ENCODE measurements at regions not wholly inside any gene's neighbourhood (a gene's known extent, or its start where the extent isn't known, plus 50 kb on each side); places are given as distances from the start of the nearest gene placed in this dataset.
A peak's percentile ranks its signal among the peaks of the same experiment; 100 is the strongest.
"Not testable (repeated sequence)": the region's sequence is repeated elsewhere in the genome, so short reads cannot be mapped to it uniquely, and the experiment has no call there.

GRCh38 chr15:94840794-94841783 lies 609.7 kb downstream of the MCTP2 start:
- DNase-seq (ENCODE audit: low spot score), result peak; percentile 7

- no peak for DNase-seq (ENCODE audit: low spot score)
Measured at GRCh38 chr15:94843060-94843459, 611.7 kb downstream of the MCTP2 start.

DNA sequence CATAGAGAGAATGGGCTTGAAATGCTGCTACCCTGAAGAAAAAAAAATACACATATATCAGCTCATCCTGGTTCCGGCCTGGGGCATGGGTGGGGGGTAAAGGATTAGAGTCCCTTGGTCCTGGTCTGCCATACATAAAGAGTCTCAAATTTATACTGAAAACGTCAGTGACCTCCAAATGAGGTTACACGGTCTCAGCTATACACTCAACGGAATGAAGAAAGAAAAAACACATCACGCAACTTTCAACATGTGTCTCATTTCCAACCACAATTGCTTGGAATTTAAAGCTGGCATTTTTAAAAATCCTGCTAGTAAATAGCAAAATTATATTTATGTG lies 612.8 kb downstream of the MCTP2 start:
- DNase-seq (ENCODE audit: low spot score), result no peak

DNA sequence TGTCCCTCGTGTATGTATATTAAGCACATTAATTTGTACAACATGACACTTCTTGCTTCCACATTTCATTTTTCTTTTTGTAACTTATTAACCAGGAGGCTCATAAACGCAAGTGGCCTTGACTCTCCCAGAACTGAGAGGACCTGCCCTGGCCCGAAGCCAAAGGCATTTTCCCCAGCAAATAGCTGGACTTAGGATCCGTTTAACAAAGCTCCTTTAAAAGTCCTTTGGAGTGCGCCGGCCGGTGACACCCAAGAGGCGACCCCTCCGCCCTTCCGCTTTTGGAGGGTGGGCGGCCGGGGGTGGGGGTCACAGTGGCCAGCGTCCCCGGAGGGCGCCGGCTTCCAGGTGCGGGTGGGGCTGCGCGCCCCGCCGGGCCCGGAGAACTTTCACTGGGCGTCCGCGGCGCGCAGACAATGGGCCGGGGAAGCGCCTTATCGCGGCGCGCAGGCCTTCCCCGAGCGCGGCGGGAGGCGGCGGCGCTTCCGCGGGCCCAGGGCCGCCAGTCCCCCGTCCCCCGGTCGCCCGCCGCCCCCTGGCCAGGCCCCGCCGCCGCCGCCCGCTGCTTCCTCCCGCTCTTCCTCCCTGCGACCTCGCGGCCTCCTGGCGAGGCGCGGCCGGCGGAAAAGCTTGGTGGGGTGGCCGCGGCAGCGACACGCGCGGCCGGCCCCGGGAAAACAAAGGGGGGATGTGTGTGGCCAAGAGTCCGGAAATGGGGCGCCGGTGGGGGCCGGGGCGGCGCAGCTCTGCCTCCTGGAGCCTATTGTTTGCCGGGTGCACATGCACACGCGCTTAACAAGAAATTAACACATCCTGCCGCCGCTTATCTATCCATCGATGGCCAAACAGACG lies 613.4 kb downstream of the MCTP2 start:
- DNase-seq (ENCODE audit: low spot score), result peak; percentile 63

GRCh38 chr15:94845390-94845716 lies 614.0 kb downstream of the MCTP2 start:
- no peak for DNase-seq (ENCODE audit: low spot score)

GRCh38 chr15:94847325-94847724 lies 616.0 kb downstream of the MCTP2 start:
- no peak for DNase-seq (ENCODE audit: low spot score)

DNA sequence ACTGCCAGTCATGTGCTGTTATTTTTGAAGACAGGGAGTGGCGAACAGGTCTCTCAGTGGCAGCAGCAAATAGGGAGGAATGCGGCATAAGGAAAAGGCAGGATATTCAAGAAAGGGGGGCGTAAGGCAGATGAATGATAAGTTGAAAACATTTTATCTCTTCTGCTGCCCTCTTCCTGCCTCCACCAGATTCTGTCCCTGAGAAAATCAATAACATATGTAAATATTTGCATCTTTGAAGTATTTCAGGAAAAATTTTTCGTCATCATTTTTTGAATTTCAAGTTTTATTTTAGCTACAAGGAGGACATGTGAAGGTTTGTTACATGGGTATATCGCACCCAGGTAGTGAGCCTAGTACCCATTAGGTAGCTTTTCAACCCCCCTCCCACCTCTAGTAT lies 616.7 kb downstream of the MCTP2 start:
- no peak for DNase-seq (ENCODE audit: low spot score)

DNA sequence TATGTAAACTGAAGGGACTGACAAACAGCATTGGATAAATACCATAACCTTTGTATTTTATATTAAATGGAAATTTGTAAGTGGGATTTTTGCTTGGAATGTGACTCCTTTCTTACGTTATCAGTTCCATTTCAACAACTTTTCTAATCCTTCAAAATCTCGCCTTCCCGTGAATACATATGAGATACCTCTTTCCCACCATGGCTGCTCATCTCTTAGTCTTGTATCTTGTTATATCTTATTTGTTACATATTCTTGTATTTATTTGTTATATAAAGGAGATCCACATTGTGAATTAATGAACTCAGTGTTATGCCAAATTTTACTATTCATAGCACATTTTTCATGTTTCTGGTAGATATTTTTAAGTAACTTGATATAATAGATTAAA lies 623.7 kb downstream of the MCTP2 start:
- DNase-seq (ENCODE audit: low spot score), result no peak

- no peak for DNase-seq (ENCODE audit: low spot score)
Measured at GRCh38 chr15:94855409-94856266, 624.3 kb downstream of the MCTP2 start.

DNA sequence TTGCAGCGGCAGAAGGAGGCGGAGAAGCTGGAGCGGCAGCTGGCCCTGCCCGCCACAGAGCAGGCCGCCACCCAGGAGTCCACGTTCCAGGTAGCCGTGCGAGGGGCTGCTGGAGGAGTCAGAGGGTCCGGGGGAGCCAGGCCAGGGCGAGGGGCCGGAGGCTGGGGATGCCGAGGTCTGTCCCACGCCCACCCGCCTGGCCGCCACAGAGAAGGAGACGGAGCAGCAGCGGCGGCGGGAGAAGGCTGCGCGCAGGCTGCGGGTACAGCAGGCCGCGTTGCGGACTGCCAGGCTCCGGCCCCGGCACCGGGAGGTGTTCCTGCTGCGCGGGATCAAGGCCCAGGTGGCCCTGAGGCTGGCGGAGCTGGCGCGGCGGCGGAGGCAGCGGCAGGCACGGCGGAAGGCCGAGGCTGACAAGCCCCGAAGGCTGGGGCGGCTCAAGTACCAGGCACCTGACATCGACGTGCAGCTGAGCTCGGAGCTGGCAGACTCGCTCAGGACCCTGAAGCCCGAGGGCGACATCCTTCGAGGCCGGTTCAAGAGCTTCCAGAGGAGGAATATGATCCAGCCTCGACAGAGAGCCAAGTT lies 625.0 kb downstream of the MCTP2 start:
- no peak for DNase-seq (ENCODE audit: low spot score)

DNA sequence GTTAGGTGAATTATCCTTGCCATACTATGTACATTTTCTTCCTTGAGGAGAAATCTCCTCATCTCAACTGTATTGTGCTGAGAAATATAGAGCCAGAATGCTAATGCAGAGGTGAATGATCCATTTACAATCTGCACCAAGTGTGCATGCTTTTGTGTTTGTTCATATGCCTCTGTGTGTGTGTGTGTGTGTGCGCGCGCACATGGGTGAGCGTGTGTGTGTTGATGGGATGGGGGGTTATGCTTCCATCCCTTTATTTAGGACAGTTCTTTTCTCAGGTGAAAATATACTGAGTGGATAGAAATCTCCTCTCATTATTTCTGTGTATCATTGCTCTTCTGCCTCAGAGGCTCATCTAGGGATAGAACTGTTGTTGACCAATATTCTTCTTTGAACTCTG lies 626.1 kb downstream of the MCTP2 start:
- no peak for DNase-seq (ENCODE audit: low spot score)

DNA sequence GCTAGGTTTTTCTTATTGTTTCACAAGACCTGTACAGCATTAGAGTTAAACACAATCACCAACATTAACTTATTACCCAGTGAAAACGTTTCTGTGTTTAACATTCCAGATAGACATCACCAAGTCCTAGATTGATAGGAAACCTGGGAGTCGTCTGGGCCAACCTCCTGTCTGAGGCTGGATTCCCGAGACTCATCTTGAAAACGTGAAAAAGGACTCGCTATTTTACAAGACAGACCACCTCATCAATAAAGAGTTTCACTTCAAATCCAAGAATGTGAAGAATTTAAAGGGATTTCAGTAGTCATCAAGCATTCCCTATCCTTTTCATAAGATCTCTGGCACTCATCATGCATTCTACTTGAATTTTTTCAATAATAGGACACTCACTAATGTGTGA lies 626.6 kb downstream of the MCTP2 start:
- DNase-seq (ENCODE audit: low spot score), result no peak

GRCh38 chr15:94858449-94858848 lies 627.1 kb downstream of the MCTP2 start:
- DNase-seq (ENCODE audit: low spot score), result no peak

DNA sequence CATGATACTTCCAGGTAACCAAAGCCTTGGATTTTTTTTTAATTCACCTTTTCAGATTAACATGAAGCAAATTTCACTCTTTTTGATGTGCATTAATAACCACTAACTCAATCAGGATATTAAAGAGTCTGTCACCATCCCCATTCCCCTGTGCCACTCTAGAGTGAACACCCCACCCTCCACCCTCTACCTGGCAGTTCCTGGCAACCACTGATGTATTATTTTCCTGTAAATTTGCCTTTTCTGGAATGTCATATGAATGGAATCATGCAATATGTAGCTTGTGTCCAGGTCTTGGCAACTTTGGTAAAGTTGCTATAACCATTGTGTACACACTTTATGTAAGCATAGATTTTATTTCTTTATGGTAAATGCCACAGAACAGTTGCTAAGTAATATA lies 627.6 kb downstream of the MCTP2 start:
- no peak for DNase-seq (ENCODE audit: low spot score)

- no peak for DNase-seq (ENCODE audit: low spot score)
Measured at GRCh38 chr15:94864600-94864999, 633.2 kb downstream of the MCTP2 start.

- DNase-seq (ENCODE audit: low spot score), result not testable (repeated sequence)
Measured at GRCh38 chr15:94868265-94868664, 636.9 kb downstream of the MCTP2 start.

DNA sequence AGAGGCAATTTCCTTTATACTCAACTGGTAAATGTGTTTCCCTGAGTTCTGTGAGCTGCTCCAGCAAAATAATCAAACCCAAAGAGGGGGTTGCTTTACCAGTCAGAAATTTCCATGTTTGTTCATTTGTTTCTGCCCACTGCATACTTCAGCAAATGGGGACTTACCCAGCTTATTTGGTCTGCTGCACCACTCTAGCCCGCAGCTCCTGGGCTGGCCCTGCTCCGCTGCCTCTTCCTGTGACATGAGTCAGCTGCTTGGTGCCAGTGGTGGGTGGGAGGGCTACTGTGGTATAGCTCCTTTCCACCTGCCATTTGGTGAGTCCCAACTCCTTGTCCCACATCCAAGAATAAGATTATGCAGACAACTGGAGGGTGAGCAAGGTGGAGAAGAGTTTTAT lies 644.2 kb downstream of the MCTP2 start:
- peak; percentile 5 for DNase-seq (ENCODE audit: low spot score)

DNA sequence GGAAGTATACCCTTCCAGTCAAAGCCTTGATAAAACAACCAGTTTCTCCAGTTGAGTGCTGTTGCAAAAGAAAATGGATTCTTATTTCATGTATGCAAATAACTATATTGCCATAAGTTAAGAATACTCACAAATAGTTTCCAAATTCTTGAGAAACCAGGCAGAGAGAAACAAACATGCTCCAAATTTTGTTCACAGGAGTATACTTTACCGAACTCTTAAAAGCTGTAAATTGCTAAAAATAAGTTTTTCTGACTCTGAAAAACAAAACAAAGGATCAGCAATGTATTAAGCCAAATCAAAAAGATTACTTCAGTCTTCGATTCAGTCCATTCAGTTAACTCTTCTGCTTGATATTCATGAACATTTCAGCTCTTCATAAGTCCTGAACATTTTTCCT lies 646.5 kb downstream of the MCTP2 start:
- no peak for DNase-seq (ENCODE audit: low spot score)

GRCh38 chr15:94882071-94882712 lies 650.8 kb downstream of the MCTP2 start:
- DNase-seq (ENCODE audit: low spot score), result no peak

GRCh38 chr15:94887391-94887790 lies 656.0 kb downstream of the MCTP2 start:
- DNase-seq (ENCODE audit: low spot score), result no peak

DNA sequence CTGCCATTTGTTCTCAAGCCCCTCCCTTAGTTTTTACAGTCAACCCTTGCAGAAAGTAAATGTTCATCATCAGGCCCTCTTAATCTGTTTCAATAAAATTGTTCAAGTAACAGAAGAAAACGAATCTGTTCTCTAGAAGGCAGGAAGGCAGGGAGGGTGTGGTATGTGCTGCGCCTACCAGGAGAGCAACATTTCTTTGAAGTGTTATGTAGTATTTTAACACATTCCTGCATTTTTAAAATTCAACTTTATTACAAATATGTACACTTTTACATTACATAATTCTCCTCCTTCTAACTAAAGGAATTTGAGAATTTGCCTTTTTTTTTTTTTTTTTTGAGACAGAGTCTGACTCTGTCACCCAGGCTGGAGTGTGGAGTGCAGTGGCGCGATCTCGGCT lies 657.8 kb downstream of the MCTP2 start:
- no peak for DNase-seq (ENCODE audit: low spot score)
